Neural progenitor cell (in vitro differentiated cells): ENCODE measurements at regions not wholly inside any gene's neighbourhood (a gene's known extent, or its start where the extent isn't known, plus 50 kb on each side); places are given as distances from the start of the nearest gene placed in this dataset.

ENCODE experiments used
- EZH2 ChIP-seq: fragments of 200-600 bp; sonication (generic); IDR thresholded peaks from 2 replicates; pipeline ENCODE4 v1.6.1; 2017; ENCODE audit warnings: antibody characterized with exemption, mild to moderate bottlenecking, moderate library complexity
- TF ChIP-seq, protein P1 (sequence below): fragments of 200-600 bp; sonication (generic); IDR thresholded peaks from 2 replicates; pipeline ENCODE4 v1.5.1; 2017; ENCODE audit warnings: antibody characterized with exemption, mild to moderate bottlenecking

DNA sequence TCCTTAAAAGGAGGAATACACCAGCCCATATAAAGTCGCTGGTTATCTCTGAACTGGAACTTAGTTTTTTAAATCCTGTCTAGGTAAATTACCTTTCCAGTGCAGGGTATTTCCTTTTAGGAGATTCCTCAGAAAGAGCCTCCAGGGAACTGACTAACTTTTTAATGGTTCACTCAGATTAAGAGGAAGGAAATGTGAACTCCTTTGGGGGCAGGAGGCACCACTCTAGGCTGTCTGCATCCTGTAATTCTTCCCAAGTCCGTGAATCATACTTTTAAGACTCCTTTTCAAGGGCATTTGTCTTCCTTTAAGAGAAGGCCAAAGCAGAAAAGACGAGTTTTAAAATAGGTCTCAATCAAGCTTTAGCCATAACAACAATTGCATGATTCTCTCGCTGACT is 871.2 kb upstream of the NR2F2 start:
- TF ChIP-seq, protein P1, sequence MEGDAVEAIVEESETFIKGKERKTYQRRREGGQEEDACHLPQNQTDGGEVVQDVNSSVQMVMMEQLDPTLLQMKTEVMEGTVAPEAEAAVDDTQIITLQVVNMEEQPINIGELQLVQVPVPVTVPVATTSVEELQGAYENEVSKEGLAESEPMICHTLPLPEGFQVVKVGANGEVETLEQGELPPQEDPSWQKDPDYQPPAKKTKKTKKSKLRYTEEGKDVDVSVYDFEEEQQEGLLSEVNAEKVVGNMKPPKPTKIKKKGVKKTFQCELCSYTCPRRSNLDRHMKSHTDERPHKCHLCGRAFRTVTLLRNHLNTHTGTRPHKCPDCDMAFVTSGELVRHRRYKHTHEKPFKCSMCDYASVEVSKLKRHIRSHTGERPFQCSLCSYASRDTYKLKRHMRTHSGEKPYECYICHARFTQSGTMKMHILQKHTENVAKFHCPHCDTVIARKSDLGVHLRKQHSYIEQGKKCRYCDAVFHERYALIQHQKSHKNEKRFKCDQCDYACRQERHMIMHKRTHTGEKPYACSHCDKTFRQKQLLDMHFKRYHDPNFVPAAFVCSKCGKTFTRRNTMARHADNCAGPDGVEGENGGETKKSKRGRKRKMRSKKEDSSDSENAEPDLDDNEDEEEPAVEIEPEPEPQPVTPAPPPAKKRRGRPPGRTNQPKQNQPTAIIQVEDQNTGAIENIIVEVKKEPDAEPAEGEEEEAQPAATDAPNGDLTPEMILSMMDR: no peak
- TF ChIP-seq EZH2: no peak
